H1 (cell line): ENCODE measurements at regions not wholly inside any gene's neighbourhood (a gene's known extent, or its start where the extent isn't known, plus 50 kb on each side); places are given as distances from the start of the nearest gene placed in this dataset.

ENCODE experiments used
- CTCF ChIA-PET: fragments of 300-600 bp; sonication (Branson Sonifier 250); formaldehyde crosslinking; loops from one replicate; lab custom pipeline; 2021; ENCODE audit not compliant: partially characterized antibody; lab: Charles Lee
- POLR2A ChIA-PET: fragments of 300-600 bp; sonication (Branson Sonifier 250); formaldehyde crosslinking; loops from one replicate; lab custom pipeline; 2021; ENCODE audit warnings: inconsistent platforms; ENCODE audit not compliant: partially characterized antibody; lab: Charles Lee
- DNase-seq, 2 experiments: peaks; one replicate each; pipeline versions ENCODE4 v3.0.0 to v3.0.0-alpha.2; 2010 to 2022; ENCODE audit warnings: low spot score in 2 of 2, low read depth in 1 of 2, mixed read lengths in 1 of 2
- FAIRE-seq: peaks from 2 replicates; lab custom pipeline; 2011; peaks lifted over from hg19 to GRCh38; lab: Jason Lieb, UNC
- H2AFZ ChIP-seq: 2 replicates; pipeline ENCODE4 v1.8.1; 2012; ENCODE audit warnings: low read length, inconsistent platforms
- H2AK5ac ChIP-seq: 2 replicates; pipeline ENCODE4 v1.6.1; 2013; ENCODE audit warnings: low read depth, low read length
- H2BK120ac ChIP-seq: replicated peaks from 2 replicates; pipeline ENCODE3; 2013; ENCODE audit warnings: low read depth, low read length, inconsistent platforms
- H2BK12ac ChIP-seq: 2 replicates; pipeline ENCODE4 v1.6.1; 2013; ENCODE audit warnings: low read depth, low read length
- H2BK15ac ChIP-seq: 2 replicates; pipeline ENCODE4 v1.6.1; 2013; ENCODE audit warnings: low read length
- H2BK20ac ChIP-seq: 2 replicates; pipeline ENCODE4 v1.6.1; 2013; ENCODE audit warnings: low read length
- H2BK5ac ChIP-seq: 2 replicates; pipeline ENCODE4 v1.6.1; 2013; ENCODE audit warnings: low read depth, low read length
- H3K14ac ChIP-seq: 2 replicates; pipeline ENCODE4 v1.6.1; 2013; ENCODE audit warnings: inconsistent platforms; ENCODE audit not compliant: insufficient read length
- H3K18ac ChIP-seq: 2 replicates; pipeline ENCODE4 v1.6.1; 2013; ENCODE audit warnings: low read length; ENCODE audit errors: extremely low read depth
- H3K23ac ChIP-seq: 2 replicates; pipeline ENCODE4 v1.6.1; 2013; ENCODE audit warnings: inconsistent platforms; ENCODE audit not compliant: insufficient read length
- H3K23me2 ChIP-seq: 2 replicates; pipeline ENCODE4 v1.6.1; 2013; ENCODE audit warnings: low read depth, low read length
- H3K27ac ChIP-seq: 2 replicates; pipeline ENCODE4 v1.6.1; 2011; ENCODE audit warnings: low read depth, low read length, inconsistent platforms
- H3K27me3 ChIP-seq, 4 experiments: replicated peaks in 1 of 4; 1 replicate in 1 of 4; 2 replicates in 3 of 4; pipeline versions ENCODE4 v1.6.1 to v1.8.1; 2011 to 2013; ENCODE audit warnings: low read length in 3 of 4, mild to moderate bottlenecking in 3 of 4, inconsistent platforms in 2 of 4, mixed read lengths in 2 of 4, moderate library complexity in 1 of 4; ENCODE audit not compliant: control insufficient read depth in 3 of 4, insufficient read depth in 3 of 4; ENCODE audit errors: extremely low read depth in 1 of 4
- H3K36me3 ChIP-seq, 4 experiments: 2 replicates each; pipeline versions ENCODE4 v1.6.1 to v1.8.1; 2011 to 2013; ENCODE audit warnings: mild to moderate bottlenecking in 4 of 4, low read length in 3 of 4, moderate library complexity in 2 of 4, control low read depth in 1 of 4, inconsistent platforms in 1 of 4; ENCODE audit not compliant: insufficient read depth in 4 of 4, control insufficient read depth in 2 of 4
- H3K4ac ChIP-seq: replicated peaks from 2 replicates; pipeline ENCODE3; 2013; ENCODE audit warnings: low read length, low read depth, mixed read lengths, inconsistent platforms; ENCODE audit not compliant: insufficient read length
- H3K4me1 ChIP-seq, 4 experiments: replicated peaks in 1 of 4; 1 replicate in 1 of 4; 2 replicates in 3 of 4; pipeline versions ENCODE4 v1.6.1 to v1.8.1; 2011 to 2013; ENCODE audit warnings: low read length in 3 of 4, inconsistent platforms in 2 of 4, mixed read lengths in 1 of 4; ENCODE audit not compliant: insufficient read depth in 4 of 4, control insufficient read depth in 3 of 4
- H3K4me2 ChIP-seq, 2 experiments: 2 replicates each; pipeline versions ENCODE4 v1.6.1 to v1.8.1; 2011 to 2013; ENCODE audit warnings: low read depth in 2 of 2, low read length in 2 of 2, control low read depth in 1 of 2, inconsistent platforms in 1 of 2, mild to moderate bottlenecking in 1 of 2; ENCODE audit not compliant: insufficient read depth in 1 of 2
- H3K4me3 ChIP-seq, 4 experiments: fragments of 200-600, 300-600 bp in 1 of 4; sonication (generic), shearing (Covaris generic), sonication (Bioruptor Twin) in 1 of 4; 2 replicates each; pipeline versions ENCODE4 v1.5.1 to v1.8.1; 2011 to 2016; ENCODE audit warnings: low read length in 4 of 4, low read depth in 3 of 4, control low read depth in 2 of 4, inconsistent platforms in 2 of 4, mild to moderate bottlenecking in 2 of 4, mixed read lengths in 1 of 4, moderate library complexity in 1 of 4; ENCODE audit not compliant: insufficient read depth in 2 of 4; ENCODE audit errors: extremely low read depth in 1 of 4
- H3K56ac ChIP-seq: replicated peaks from 2 replicates; pipeline ENCODE3; 2013; ENCODE audit warnings: low read depth, mild to moderate bottlenecking, mixed read lengths, low read length, inconsistent platforms; ENCODE audit not compliant: insufficient read length
- H3K79me1 ChIP-seq: 2 replicates; pipeline ENCODE4 v1.6.1; 2013; ENCODE audit warnings: low read depth, low read length, control low read depth
- H3K79me2 ChIP-seq, 2 experiments: 2 replicates each; pipeline versions ENCODE4 v1.6.1 to v1.8.1; 2012 to 2013; ENCODE audit warnings: low read length in 2 of 2, mild to moderate bottlenecking in 2 of 2, inconsistent platforms in 1 of 2; ENCODE audit not compliant: insufficient read depth in 2 of 2, control insufficient read depth in 1 of 2
- H3K9ac ChIP-seq, 4 experiments: replicated peaks in 1 of 4; 1 replicate in 1 of 4; 2 replicates in 3 of 4; pipeline versions ENCODE4 v1.6.1 to v1.8.1; 2011 to 2013; ENCODE audit warnings: low read depth in 3 of 4, low read length in 3 of 4, control low read depth in 2 of 4, mild to moderate bottlenecking in 2 of 4, moderate library complexity in 2 of 4, inconsistent platforms in 1 of 4; ENCODE audit errors: extremely low read depth in 1 of 4
- H3K9me3 ChIP-seq, 2 experiments: 2 replicates each; pipeline versions ENCODE4 v1.6.1 to v1.8.1; 2012 to 2013; ENCODE audit warnings: mild to moderate bottlenecking in 2 of 2, moderate library complexity in 2 of 2, control low read depth in 1 of 2, inconsistent platforms in 1 of 2, low read depth in 1 of 2, low read length in 1 of 2, mixed read lengths in 1 of 2; ENCODE audit not compliant: insufficient read depth in 2 of 2
- H4K20me1 ChIP-seq, 2 experiments: replicated peaks in 1 of 2; 2 replicates each; pipeline versions ENCODE3 to v1.8.1; 2011 to 2013; ENCODE audit warnings: inconsistent platforms in 2 of 2, low read length in 2 of 2, mild to moderate bottlenecking in 1 of 2; ENCODE audit not compliant: insufficient read depth in 2 of 2, control insufficient read depth in 1 of 2
- H4K5ac ChIP-seq: 2 replicates; pipeline ENCODE4 v1.6.1; 2013; ENCODE audit warnings: low read length, low read depth, mixed read lengths, inconsistent platforms; ENCODE audit not compliant: insufficient read length
- H4K8ac ChIP-seq: 2 replicates; pipeline ENCODE4 v1.8.0; 2013; ENCODE audit warnings: mild to moderate bottlenecking, moderate library complexity, low read length, inconsistent platforms; ENCODE audit not compliant: insufficient read depth; ENCODE audit errors: extremely low read depth
- H4K91ac ChIP-seq: replicated peaks from 2 replicates; pipeline ENCODE3; 2013; ENCODE audit warnings: low read length, mixed read lengths, inconsistent platforms; ENCODE audit not compliant: insufficient read length
- CEBPB ChIP-seq: IDR thresholded peaks from 2 replicates; pipeline ENCODE4 v1.6.1; 2012; ENCODE audit warnings: low read depth, low read length
- TEAD4 ChIP-seq: IDR thresholded peaks from 2 replicates; pipeline ENCODE4 v1.6.1; 2012; ENCODE audit warnings: low read depth, low read length, inconsistent platforms, mixed read lengths
- WGBS, 2 experiments: shearing (Covaris generic) in 1 of 2; methylation state at CpG; one replicate each; pipeline versions ENCODE4 v1.1.6 to v1.1.7; 2013 to 2015; ENCODE audit warnings: low lambda C conversion rate in 2 of 2, mixed read lengths in 2 of 2, inconsistent platforms in 1 of 2, low coverage in 1 of 2, missing lambda C conversion rate in 1 of 2; ENCODE audit not compliant: insufficient replicate concordance in 2 of 2, insufficient coverage in 1 of 2, insufficient read length in 1 of 2; ENCODE audit errors: extremely low coverage in 1 of 2, missing lambda C conversion rate in 1 of 2; 5-methylcytosine and 5-hydroxymethylcytosine counted together
- TF ChIP-seq, protein P1 (sequence below): IDR thresholded peaks from 2 replicates; pipeline ENCODE4 v1.6.1; 2012; ENCODE audit warnings: inconsistent platforms

- H3K4me2 ChIP-seq = no peak overlapping the region
- no peak overlapping the region for H2BK120ac ChIP-seq
- no peak overlapping the region for H2BK15ac ChIP-seq
- no peak overlapping the region for H3K9ac ChIP-seq
- H3K79me2 ChIP-seq = no peaks in the 10 kb centered on the region
- DNase-seq (no peak), FAIRE-seq (no peak)
- no peak overlapping the region for H2BK5ac ChIP-seq
- H3K27me3 ChIP-seq = no peaks in the 10 kb centered on the region
- POLR2A ChIA-PET = no interaction called here
- H4K20me1 ChIP-seq = no peaks in the 10 kb centered on the region
- no peaks in the 10 kb centered on the region for H3K23me2 ChIP-seq
- no peak overlapping the region for H4K5ac ChIP-seq
- H4K91ac ChIP-seq = no peak overlapping the region
- H3K4me1 ChIP-seq = no peaks in the 10 kb centered on the region
- TF ChIP-seq TEAD4 (no peak), CEBPB (no peak)
- TF ChIP-seq, protein P1, sequence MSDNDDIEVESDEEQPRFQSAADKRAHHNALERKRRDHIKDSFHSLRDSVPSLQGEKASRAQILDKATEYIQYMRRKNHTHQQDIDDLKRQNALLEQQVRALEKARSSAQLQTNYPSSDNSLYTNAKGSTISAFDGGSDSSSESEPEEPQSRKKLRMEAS = no peak
- H3K27ac ChIP-seq = no peak overlapping the region
- H4K8ac ChIP-seq = no peak overlapping the region
- H3K14ac ChIP-seq = no peak overlapping the region
- H3K18ac ChIP-seq = no peak overlapping the region
- no peak overlapping the region for H3K23ac ChIP-seq
- no peak overlapping the region for H2BK20ac ChIP-seq
- no peak overlapping the region for H3K56ac ChIP-seq
- H2AK5ac ChIP-seq = no peak overlapping the region
- no peaks in the 10 kb centered on the region for H3K79me1 ChIP-seq
- 75% methylated on average over 7 of the region's 7 CpGs; no CpG with 5 or more reads in 1 of the 2 experiments for WGBS, 2 experiments
- H2BK12ac ChIP-seq = no peak overlapping the region
- CTCF ChIA-PET = interaction anchor here (35.5 kb wide), 1 partner anchor 51 kb away, joined by 992 read pairs; no protein-coding TSS in a partner anchor
- H3K4ac ChIP-seq = no peak overlapping the region
- no peaks in the 10 kb centered on the region for H3K9me3 ChIP-seq
- H3K4me3 ChIP-seq = no peak overlapping the region
- H2AFZ ChIP-seq = no peak overlapping the region
- H3K36me3 ChIP-seq = no peaks in the 10 kb centered on the region
These were observed 74.0 kb downstream of the FAM241B start for GRCh38 chr10:69703766-69704630.
